Testis (tissue), 2 donors: ENCODE measurements at regions not wholly inside any gene's neighbourhood (a gene's known extent, or its start where the extent isn't known, plus 50 kb on each side); places are given as distances from the start of the nearest gene placed in this dataset.

Source experiments
- POLR2A ChIP-seq: fragments of 450-650 bp; IDR thresholded peaks from one replicate; pipeline ENCODE4 v1.6.1; 2017; ENCODE audit warnings: antibody characterized with exemption, mild to moderate bottlenecking, moderate library complexity
- TF ChIP-seq, protein P1 (sequence below), 3 experiments: fragments of 450-650 bp in 2 of 3; fragments of 200-600 bp in 1 of 3; sonication (generic) in 1 of 3; IDR thresholded peaks; one replicate each; pipeline ENCODE4 v1.5.1; 2016 to 2019; ENCODE audit warnings: antibody characterized with exemption in 3 of 3, mild to moderate bottlenecking in 2 of 3, moderate library complexity in 1 of 3

DNA sequence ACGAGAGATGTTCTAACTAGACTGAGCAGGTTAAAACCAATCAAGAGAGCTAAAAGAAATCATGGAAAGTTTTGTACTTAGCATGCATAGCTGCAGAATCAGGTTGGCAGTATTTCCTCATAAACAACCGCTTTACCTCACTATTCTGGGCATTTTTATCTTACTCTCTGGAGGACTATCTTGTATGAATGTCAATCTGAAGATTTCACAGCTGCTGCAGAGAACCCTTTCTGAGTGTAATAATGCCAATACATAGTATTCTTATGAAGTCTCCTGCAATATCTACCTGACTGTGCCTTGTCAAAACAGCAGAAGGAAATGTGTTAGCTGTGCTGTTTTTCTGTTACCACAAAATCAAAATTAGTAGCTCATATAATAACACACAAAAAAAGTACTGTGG lies 705.9 kb upstream of the FSHR start:
- TF ChIP-seq POLR2A, result no peak
- TF ChIP-seq, protein P1, sequence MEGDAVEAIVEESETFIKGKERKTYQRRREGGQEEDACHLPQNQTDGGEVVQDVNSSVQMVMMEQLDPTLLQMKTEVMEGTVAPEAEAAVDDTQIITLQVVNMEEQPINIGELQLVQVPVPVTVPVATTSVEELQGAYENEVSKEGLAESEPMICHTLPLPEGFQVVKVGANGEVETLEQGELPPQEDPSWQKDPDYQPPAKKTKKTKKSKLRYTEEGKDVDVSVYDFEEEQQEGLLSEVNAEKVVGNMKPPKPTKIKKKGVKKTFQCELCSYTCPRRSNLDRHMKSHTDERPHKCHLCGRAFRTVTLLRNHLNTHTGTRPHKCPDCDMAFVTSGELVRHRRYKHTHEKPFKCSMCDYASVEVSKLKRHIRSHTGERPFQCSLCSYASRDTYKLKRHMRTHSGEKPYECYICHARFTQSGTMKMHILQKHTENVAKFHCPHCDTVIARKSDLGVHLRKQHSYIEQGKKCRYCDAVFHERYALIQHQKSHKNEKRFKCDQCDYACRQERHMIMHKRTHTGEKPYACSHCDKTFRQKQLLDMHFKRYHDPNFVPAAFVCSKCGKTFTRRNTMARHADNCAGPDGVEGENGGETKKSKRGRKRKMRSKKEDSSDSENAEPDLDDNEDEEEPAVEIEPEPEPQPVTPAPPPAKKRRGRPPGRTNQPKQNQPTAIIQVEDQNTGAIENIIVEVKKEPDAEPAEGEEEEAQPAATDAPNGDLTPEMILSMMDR (IDR thresholded peaks at IDR 0.05), result no peak
